Progenitor cell of endocrine pancreas (in vitro differentiated cells): ENCODE measurements at regions not wholly inside any gene's neighbourhood (a gene's known extent, or its start where the extent isn't known, plus 50 kb on each side); places are given as distances from the start of the nearest gene placed in this dataset.

ENCODE experiments used
- DNase-seq: peaks from one replicate; pipeline ENCODE4 v3.0.0; 2021; ENCODE audit warnings: low spot score; ENCODE audit not compliant: unreplicated experiment
- H3K27ac Mint-ChIP-seq: 2 replicates; pipeline ENCODE4 v1.8.0; 2021; ENCODE audit warnings: mild to moderate bottlenecking, moderate library complexity, mixed read lengths
- H3K27me3 Mint-ChIP-seq: 2 replicates; pipeline ENCODE4 v1.8.0; 2021; ENCODE audit warnings: mixed read lengths
- H3K36me3 Mint-ChIP-seq: 2 replicates; pipeline ENCODE4 v1.8.0; 2022; ENCODE audit warnings: mixed read lengths; ENCODE audit not compliant: insufficient read depth
- H3K4me1 Mint-ChIP-seq: 2 replicates; pipeline ENCODE4 v1.8.0; 2021; ENCODE audit warnings: low read depth, mixed read lengths
- H3K4me3 Mint-ChIP-seq: 2 replicates; pipeline ENCODE4 v1.8.0; 2021; ENCODE audit warnings: low read depth, mild to moderate bottlenecking, moderate library complexity, mixed read lengths
- H3K9me3 Mint-ChIP-seq: 2 replicates; pipeline ENCODE4 v1.8.0; 2021; ENCODE audit warnings: low read depth, mixed read lengths
- CTCF ChIP-seq: fragments of 200-600 bp; sonication (generic); IDR thresholded peaks from one replicate; pipeline ENCODE4 v1.5.0; 2021; ENCODE audit warnings: antibody characterized with exemption, mild to moderate bottlenecking; ENCODE audit not compliant: unreplicated experiment

GRCh38 chr1:218165701-218166114, 119.4 kb upstream of the RRP15 start:
- Mint-ChIP-seq H3K27ac (peak overlapping the region; percentile 95), H3K9me3 (no peaks in the 10 kb centered on the region), H3K4me1 (peaks cover 18% of the 10 kb centered on the region), H3K36me3 (no peaks in the 10 kb centered on the region), H3K27me3 (peaks cover 24% of the 10 kb centered on the region), H3K4me3 (peak overlapping the region; percentile 88)
- no peak for TF ChIP-seq CTCF
- DNase-seq: no peak

- Mint-ChIP-seq H3K4me3 (peak overlapping the region; percentile 88), H3K27me3 (peaks cover 28% of the 10 kb centered on the region), H3K4me1 (peaks cover 20% of the 10 kb centered on the region), H3K27ac (no peak overlapping the region), H3K9me3 (no peaks in the 10 kb centered on the region), H3K36me3 (no peaks in the 10 kb centered on the region)
- TF ChIP-seq CTCF: no peak
- no peak for DNase-seq
Observed at GRCh38 chr1:218166268-218166945, 118.7 kb upstream of the RRP15 start.

- Mint-ChIP-seq H3K9me3 (no peaks in the 10 kb centered on the region), H3K27me3 (peaks cover 56% of the 10 kb centered on the region), H3K36me3 (no peaks in the 10 kb centered on the region), H3K4me1 (peaks cover 5% of the 10 kb centered on the region), H3K4me3 (no peak overlapping the region), H3K27ac (no peak overlapping the region)
- DNase-seq: no peak
- TF ChIP-seq CTCF: peak; percentile 88
Observed at GRCh38 chr1:218171302-218171893, 113.7 kb upstream of the RRP15 start.

- DNase-seq: no peak
- Mint-ChIP-seq H3K36me3 (no peaks in the 10 kb centered on the region), H3K9me3 (peaks cover 3% of the 10 kb centered on the region), H3K4me1 (peaks cover 9% of the 10 kb centered on the region), H3K27ac (no peak overlapping the region), H3K4me3 (no peak overlapping the region), H3K27me3 (peaks cover 41% of the 10 kb centered on the region)
- TF ChIP-seq CTCF: no peak
Observed at GRCh38 chr1:218182455-218182854, 102.6 kb upstream of the RRP15 start.

- Mint-ChIP-seq H3K27ac (no peak overlapping the region), H3K4me1 (peaks cover 2% of the 10 kb centered on the region), H3K27me3 (peaks cover 25% of the 10 kb centered on the region), H3K36me3 (no peaks in the 10 kb centered on the region), H3K4me3 (no peak overlapping the region), H3K9me3 (no peaks in the 10 kb centered on the region)
- no peak for TF ChIP-seq CTCF
- DNase-seq: no peak
Observed at GRCh38 chr1:218200979-218201378, 84.1 kb upstream of the RRP15 start.
